GM12878 (cell line): ENCODE measurements at regions not wholly inside any gene's neighbourhood (a gene's known extent, or its start where the extent isn't known, plus 50 kb on each side); places are given as distances from the start of the nearest gene placed in this dataset.

Experiments used
- CREB1 ChIP-seq: IDR thresholded peaks from 2 replicates; pipeline ENCODE4 v1.6.1; 2012; ENCODE audit warnings: low read depth, mild to moderate bottlenecking, inconsistent platforms
- CTCF ChIP-seq, 3 experiments: IDR thresholded peaks in 2 of 3; conservative IDR thresholded peaks in 1 of 3; 2 replicates each; pipeline ENCODE4 v1.5.1; 2011; ENCODE audit warnings: low read depth in 3 of 3, low read length in 3 of 3, mild to moderate bottlenecking in 3 of 3, control low read depth in 2 of 3, moderate library complexity in 2 of 3, inconsistent platforms in 1 of 3, mixed read lengths in 1 of 3; ENCODE audit not compliant: control insufficient read depth in 2 of 3, insufficient read depth in 1 of 3; ENCODE audit errors: extremely low read depth in 1 of 3
- EGR1 ChIP-seq, 2 experiments: IDR thresholded peaks; 1 replicate in 1 of 2; 2 replicates in 1 of 2; pipeline ENCODE4 v1.6.1; 2011 to 2012; ENCODE audit warnings: low read depth in 2 of 2, low read length in 2 of 2, borderline replicate concordance in 1 of 2, mild to moderate bottlenecking in 1 of 2, moderate library complexity in 1 of 2
- EP300 ChIP-seq, 2 experiments: fragments of 150-350 bp in 1 of 2; IDR thresholded peaks; 2 replicates each; pipeline ENCODE4 v1.6.1; 2011 to 2012; ENCODE audit warnings: low read depth in 2 of 2, low read length in 2 of 2, borderline replicate concordance in 1 of 2, improper control_type of control experiment in 1 of 2, inconsistent platforms in 1 of 2; ENCODE audit not compliant: control insufficient read depth in 1 of 2
- EZH2 ChIP-seq: IDR thresholded peaks from 2 replicates; pipeline ENCODE4 v1.6.1; 2012; ENCODE audit warnings: low read depth, mild to moderate bottlenecking, control low read depth, inconsistent platforms, low read length, borderline replicate concordance; ENCODE audit not compliant: control insufficient read depth
- FOXK2 ChIP-seq: fragments of 450-650 bp; IDR thresholded peaks from 2 replicates; pipeline ENCODE4 v1.6.1; 2017; ENCODE audit warnings: mild to moderate bottlenecking, moderate library complexity
- IRF3 ChIP-seq: fragments of 450-650 bp; IDR thresholded peaks from 2 replicates; pipeline ENCODE4 v1.6.1; 2014; ENCODE audit warnings: mild to moderate bottlenecking
- POLR2A ChIP-seq: IDR thresholded peaks from 2 replicates; pipeline ENCODE4 v1.6.1; 2011; ENCODE audit warnings: low read depth, mild to moderate bottlenecking, low read length
- REST ChIP-seq: IDR thresholded peaks from 2 replicates; pipeline ENCODE4 v1.6.1; 2012; ENCODE audit warnings: mild to moderate bottlenecking, low read depth, low read length
- TCF12 ChIP-seq: IDR thresholded peaks from 2 replicates; pipeline ENCODE4 v1.6.1; 2011; ENCODE audit warnings: low read depth, mild to moderate bottlenecking, low read length

GRCh38 chr3:81270603-81271379 lies 490.7 kb downstream of the GBE1 start:
- TF ChIP-seq EGR1 (IDR thresholded peaks at IDR 0.05; ENCODE audit: borderline replicate concordance in 1 of 2, low read depth in 2 of 2, low read length in 2 of 2) (no peak), TCF12 (no peak), CTCF (IDR thresholded peaks at IDR 0.05 in 2 of 3, conservative IDR thresholded peaks at IDR 0.05 in 1 of 3; ENCODE audit: control insufficient read depth in 2 of 3, extremely low read depth in 1 of 3, insufficient read depth in 1 of 3, low read depth in 3 of 3, low read length in 3 of 3) (no peak), POLR2A (no peak), EP300 (IDR thresholded peaks at IDR 0.05; ENCODE audit: borderline replicate concordance in 1 of 2, control insufficient read depth in 1 of 2, low read depth in 2 of 2, low read length in 2 of 2) (no peak), FOXK2 (no peak), REST (no peak), IRF3 (no peak), EZH2 (no peak), CREB1 (no peak)
